ENCODE measurements at regions not wholly inside any gene's neighbourhood (a gene's known extent, or its start where the extent isn't known, plus 50 kb on each side); places are given as distances from the start of the nearest gene placed in this dataset.
A peak's percentile ranks its signal among the peaks of the same experiment; 100 is the strongest.
"Not testable (repeated sequence)": the region's sequence is repeated elsewhere in the genome, so short reads cannot be mapped to it uniquely, and the experiment has no call there.

GRCh38 chr16:88166209-88166773, 215.1 kb downstream of the BANP start:
- H3K4me1 ChIP-seq (ENCODE audit: control insufficient read depth, insufficient read depth, low read length); H3K9me3 ChIP-seq (ENCODE audit: control insufficient read depth, low read length); ATAC-seq; H3K4me3 ChIP-seq (ENCODE audit: low read length); intact Hi-C loops (cut with DNase I); H3K27me3 ChIP-seq (ENCODE audit: control insufficient read depth, insufficient read depth); H3K27ac ChIP-seq (ENCODE audit: low read length): not testable (repeated sequence)
- peak in 1 of 3 donors; percentile 37 for DNase-seq
- WGBS, result 52% methylated on average over 15 of the region's 16 CpGs

- intact Hi-C loops (cut with DNase I); H3K27me3 ChIP-seq (ENCODE audit: control insufficient read depth, insufficient read depth); H3K4me1 ChIP-seq (ENCODE audit: control insufficient read depth, insufficient read depth, low read length); DNase-seq; H3K9me3 ChIP-seq (ENCODE audit: control insufficient read depth, low read length); H3K27ac ChIP-seq (ENCODE audit: low read length); H3K4me3 ChIP-seq (ENCODE audit: low read length): not testable (repeated sequence)
- WGBS, result 52% methylated on average over 22 of the region's 22 CpGs
- ATAC-seq, result peak; percentile 24 to 48
Measured at GRCh38 chr16:88167798-88168556, 214.8 kb upstream of the ZNF469 start.

- H3K9me3 ChIP-seq (ENCODE audit: control insufficient read depth, low read length); H3K27me3 ChIP-seq (ENCODE audit: control insufficient read depth, insufficient read depth); H3K27ac ChIP-seq (ENCODE audit: low read length); H3K4me1 ChIP-seq (ENCODE audit: control insufficient read depth, insufficient read depth, low read length); ATAC-seq; intact Hi-C loops (cut with DNase I); H3K4me3 ChIP-seq (ENCODE audit: low read length); DNase-seq: not testable (repeated sequence)
- 57% methylated on average over 6 of the region's 6 CpGs for WGBS
Measured at GRCh38 chr16:88168557-88168949, 214.2 kb upstream of the ZNF469 start.

GRCh38 chr16:88169136-88169830, 213.5 kb upstream of the ZNF469 start:
- 87% methylated on average over 26 of the region's 26 CpGs for WGBS
- not testable (repeated sequence) for H3K27ac ChIP-seq (ENCODE audit: low read length); ATAC-seq

GRCh38 chr16:88169831-88170165, 213.0 kb upstream of the ZNF469 start:
- H3K4me1 ChIP-seq (ENCODE audit: control insufficient read depth, insufficient read depth, low read length); H3K9me3 ChIP-seq (ENCODE audit: control insufficient read depth, low read length); DNase-seq; intact Hi-C loops (cut with DNase I); ATAC-seq; H3K27me3 ChIP-seq (ENCODE audit: control insufficient read depth, insufficient read depth); H3K4me3 ChIP-seq (ENCODE audit: low read length); H3K27ac ChIP-seq (ENCODE audit: low read length): not testable (repeated sequence)
- 93% methylated on average over 8 of the region's 8 CpGs for WGBS

More at GRCh38 chr16:88169136-88169830, 213.5 kb upstream of the ZNF469 start:
- H3K4me3 ChIP-seq (ENCODE audit: low read length); intact Hi-C loops (cut with DNase I); H3K9me3 ChIP-seq (ENCODE audit: control insufficient read depth, low read length); DNase-seq; H3K4me1 ChIP-seq (ENCODE audit: control insufficient read depth, insufficient read depth, low read length); H3K27me3 ChIP-seq (ENCODE audit: control insufficient read depth, insufficient read depth): not testable (repeated sequence)

- H3K4me3 ChIP-seq (ENCODE audit: low read length), result no peak overlapping the region
- no peak overlapping the region for H3K27ac ChIP-seq (ENCODE audit: low read length)
- intact Hi-C loops (cut with DNase I), result no loop called here
- no peaks in the 10 kb centered on the region for H3K27me3 ChIP-seq (ENCODE audit: control insufficient read depth, insufficient read depth)
- no peaks in the 10 kb centered on the region for H3K4me1 ChIP-seq (ENCODE audit: control insufficient read depth, insufficient read depth, low read length)
- no peak for DNase-seq
- H3K9me3 ChIP-seq (ENCODE audit: control insufficient read depth, low read length), result no peaks in the 10 kb centered on the region
- ATAC-seq, result no peak
- 78% methylated on average over 17 of the region's 17 CpGs for WGBS
Measured at GRCh38 chr16:88170528-88170991, 212.2 kb upstream of the ZNF469 start.

GRCh38 chr16:88171126-88171525, 211.6 kb upstream of the ZNF469 start:
- H3K27me3 ChIP-seq (ENCODE audit: control insufficient read depth, insufficient read depth); H3K4me1 ChIP-seq (ENCODE audit: control insufficient read depth, insufficient read depth, low read length); intact Hi-C loops (cut with DNase I); H3K4me3 ChIP-seq (ENCODE audit: low read length); DNase-seq; ATAC-seq; H3K9me3 ChIP-seq (ENCODE audit: control insufficient read depth, low read length); H3K27ac ChIP-seq (ENCODE audit: low read length): not testable (repeated sequence)
- 82% methylated on average over 1 of the region's 1 CpG for WGBS

GRCh38 chr16:88176184-88176583, 206.6 kb upstream of the ZNF469 start:
- H3K4me3 ChIP-seq (ENCODE audit: low read length); H3K9me3 ChIP-seq (ENCODE audit: control insufficient read depth, low read length); intact Hi-C loops (cut with DNase I); H3K27ac ChIP-seq (ENCODE audit: low read length); H3K27me3 ChIP-seq (ENCODE audit: control insufficient read depth, insufficient read depth); H3K4me1 ChIP-seq (ENCODE audit: control insufficient read depth, insufficient read depth, low read length); DNase-seq: not testable (repeated sequence)
- 76% methylated on average over 3 of the region's 8 CpGs for WGBS
- peak; percentile 57 to 64 for ATAC-seq

- DNase-seq; H3K9me3 ChIP-seq (ENCODE audit: control insufficient read depth, low read length); intact Hi-C loops (cut with DNase I); ATAC-seq; H3K4me1 ChIP-seq (ENCODE audit: control insufficient read depth, insufficient read depth, low read length); H3K27me3 ChIP-seq (ENCODE audit: control insufficient read depth, insufficient read depth); H3K4me3 ChIP-seq (ENCODE audit: low read length); H3K27ac ChIP-seq (ENCODE audit: low read length): not testable (repeated sequence)
- 85% methylated on average over 23 of the region's 23 CpGs for WGBS
Measured at GRCh38 chr16:88176591-88177180, 206.1 kb upstream of the ZNF469 start.

GRCh38 chr16:88178251-88178650, 204.5 kb upstream of the ZNF469 start:
- WGBS, result 82% methylated on average over 15 of the region's 15 CpGs
- H3K4me1 ChIP-seq (ENCODE audit: control insufficient read depth, insufficient read depth, low read length); intact Hi-C loops (cut with DNase I); H3K4me3 ChIP-seq (ENCODE audit: low read length); DNase-seq; H3K27me3 ChIP-seq (ENCODE audit: control insufficient read depth, insufficient read depth); H3K9me3 ChIP-seq (ENCODE audit: control insufficient read depth, low read length); H3K27ac ChIP-seq (ENCODE audit: low read length): not testable (repeated sequence)
- peak in 1 of 2 donors; percentile 11 for ATAC-seq

GRCh38 chr16:88178896-88179295, 203.9 kb upstream of the ZNF469 start:
- H3K4me1 ChIP-seq (ENCODE audit: control insufficient read depth, insufficient read depth, low read length); H3K4me3 ChIP-seq (ENCODE audit: low read length); ATAC-seq; H3K27me3 ChIP-seq (ENCODE audit: control insufficient read depth, insufficient read depth); H3K9me3 ChIP-seq (ENCODE audit: control insufficient read depth, low read length); intact Hi-C loops (cut with DNase I); H3K27ac ChIP-seq (ENCODE audit: low read length); DNase-seq: not testable (repeated sequence)
- 82% methylated on average over 15 of the region's 15 CpGs for WGBS
